K562 (cell line): ENCODE measurements at regions not wholly inside any gene's neighbourhood (a gene's known extent, or its start where the extent isn't known, plus 50 kb on each side); places are given as distances from the start of the nearest gene placed in this dataset.

Experiments
- ATAC-seq: fragments of 200-7000 bp; cut with Tn5 transposase; 3 replicates; pipeline ENCODE4 v1.9.1; 2020; ENCODE audit warnings: moderate library complexity
- BruUV-seq: library from RNA; stranded (reverse); fragments of 400-500 nt; replicated peaks from 2 replicates; lab custom pipeline; 2021; lab: Mats Ljungman, UMichigan
- CTCF ChIA-PET: fragments of 300-600 bp; formaldehyde crosslinking; extraction: SDS; loops from one replicate; lab custom pipeline; 2021; ENCODE audit warnings: low intra/inter-chr PET ratio; lab: Yijun Ruan, JAX
- POLR2A ChIA-PET: fragments of 300-600, 350-650 bp; sonication (Branson Sonifier 250); formaldehyde crosslinking; extraction: SDS; loops from one replicate; lab custom pipeline; 2021; ENCODE audit warnings: antibody characterized with exemption, inconsistent platforms; lab: Yijun Ruan, JAX
- DNase-seq, 4 experiments: peaks; one replicate each; pipeline versions ENCODE4 v3.0.0 to v3.0.0-alpha.2; 2011 to 2018; ENCODE audit warnings: low spot score in 3 of 4, mixed read lengths in 3 of 4; ENCODE audit errors: extremely low read depth in 1 of 4
- FAIRE-seq: peaks from 2 replicates; lab custom pipeline; 2011; peaks lifted over from hg19 to GRCh38; lab: Jason Lieb, UNC
- H2AFZ ChIP-seq: 2 replicates; pipeline ENCODE4 v1.6.0; 2011; ENCODE audit warnings: low read depth, low read length, control low read depth, inconsistent platforms
- H3K27ac ChIP-seq: fragments of 200-600 bp; 3 replicates; pipeline ENCODE4 v1.8.0; 2011; ENCODE audit warnings: low read depth, mild to moderate bottlenecking, control low read depth, inconsistent platforms, low read length, moderate library complexity, mixed read lengths; ENCODE audit errors: extremely low read depth
- H3K27me3 ChIP-seq, 2 experiments: fragments of 300-600 bp in 1 of 2; 2 replicates in 1 of 2; 3 replicates in 1 of 2; pipeline versions ENCODE4 v1.6.0 to v1.8.0; 2011; ENCODE audit warnings: inconsistent platforms in 2 of 2, low read length in 2 of 2, mild to moderate bottlenecking in 1 of 2, mixed read lengths in 1 of 2, moderate library complexity in 1 of 2; ENCODE audit not compliant: control insufficient read depth in 2 of 2, insufficient read depth in 2 of 2
- H3K36me3 ChIP-seq: fragments of 300-600 bp; 3 replicates; pipeline ENCODE4 v1.8.0; 2011; ENCODE audit warnings: mild to moderate bottlenecking, low read length, inconsistent platforms; ENCODE audit not compliant: control insufficient read depth, insufficient read depth
- H3K4me1 ChIP-seq, 2 experiments: fragments of 200-600 bp in 1 of 2; replicated peaks in 1 of 2; 2 replicates in 1 of 2; 3 replicates in 1 of 2; pipeline versions ENCODE4 v1.5.1 to v1.8.0; 2011; ENCODE audit warnings: inconsistent platforms in 2 of 2, low read length in 2 of 2, mild to moderate bottlenecking in 1 of 2, mixed read lengths in 1 of 2, moderate library complexity in 1 of 2; ENCODE audit not compliant: control insufficient read depth in 2 of 2, insufficient read depth in 2 of 2
- H3K4me2 ChIP-seq: 2 replicates; pipeline ENCODE4 v1.6.1; 2011; ENCODE audit warnings: low read length, control low read depth, inconsistent platforms, mixed read lengths; ENCODE audit not compliant: insufficient read depth
- H3K4me3 ChIP-seq: fragments of 200-600 bp; sonication (generic), shearing (Covaris generic); 2 replicates; pipeline ENCODE4 v1.5.1; 2016; ENCODE audit warnings: control low read depth, inconsistent platforms
- H3K79me2 ChIP-seq: fragments of 200-600 bp; 3 replicates; pipeline ENCODE4 v1.8.0; 2011; ENCODE audit warnings: low read length, inconsistent platforms; ENCODE audit not compliant: control insufficient read depth, insufficient read depth
- H3K9ac ChIP-seq, 2 experiments: 2 replicates each; pipeline versions ENCODE4 v1.6.0 to v1.6.1; 2011; ENCODE audit warnings: low read depth in 2 of 2, low read length in 2 of 2, control low read depth in 1 of 2, inconsistent platforms in 1 of 2, mild to moderate bottlenecking in 1 of 2, mixed read lengths in 1 of 2; ENCODE audit not compliant: insufficient read depth in 1 of 2
- H3K9me1 ChIP-seq: one replicate; pipeline ENCODE4 v1.6.0; 2011; ENCODE audit warnings: inconsistent platforms, mild to moderate bottlenecking, low read length, moderate library complexity; ENCODE audit not compliant: control insufficient read depth, insufficient read depth
- H3K9me3 ChIP-seq: replicated peaks from 2 replicates; pipeline ENCODE4 v1.5.1; 2011; ENCODE audit warnings: low read depth, low read length, inconsistent platforms; ENCODE audit not compliant: control insufficient read depth, insufficient read depth
- H4K20me1 ChIP-seq: replicated peaks from 2 replicates; pipeline ENCODE4 v1.6.1; 2011; ENCODE audit warnings: low read length, inconsistent platforms, mixed read lengths; ENCODE audit not compliant: control insufficient read depth, insufficient read depth
- CBX1 ChIP-seq: sonication (generic); IDR thresholded peaks from 2 replicates; pipeline ENCODE4 v1.6.1; 2016; ENCODE audit warnings: antibody characterized with exemption, low read depth, mild to moderate bottlenecking
- MBD1 ChIP-seq: fragments of 250-450 bp; sonication (Bioruptor Pico); IDR thresholded peaks from 2 replicates; pipeline ENCODE4 v1.8.0; 2022; ENCODE audit warnings: inconsistent platforms
- SMAD4 ChIP-seq: fragments of 250-450 bp; sonication (Bioruptor Pico); conservative IDR thresholded peaks from 2 replicates; pipeline ENCODE4 v1.8.0; 2021; ENCODE audit warnings: inconsistent platforms, mild to moderate bottlenecking, moderate library complexity
- SMARCA5 ChIP-seq: fragments of 450-650 bp; IDR thresholded peaks from 2 replicates; pipeline ENCODE4 v1.6.1; 2016
- TCF3 ChIP-seq: sonication (generic); formaldehyde crosslinking; IDR thresholded peaks from 2 replicates; pipeline ENCODE4 v1.4.0; 2020; ENCODE audit warnings: mild to moderate bottlenecking, missing genetic modification reagents
- TFAM ChIP-seq: fragments of 250-450 bp; sonication (Bioruptor Pico); conservative IDR thresholded peaks from 2 replicates; pipeline ENCODE4 v1.5.0; 2021; ENCODE audit warnings: mild to moderate bottlenecking, moderate library complexity
- ZNF133 ChIP-seq: fragments of 250-450 bp; sonication (Bioruptor Pico); IDR thresholded peaks from 2 replicates; pipeline ENCODE4 v1.4.0; 2020; ENCODE audit warnings: mild to moderate bottlenecking
- ZNF175 ChIP-seq: fragments of 200-800 bp; sonication (Bioruptor generic); IDR thresholded peaks from 2 replicates; pipeline ENCODE4 v1.6.1; 2016; ENCODE audit warnings: low read depth, mild to moderate bottlenecking, missing genetic modification characterization, missing compliant biosample characterization
- ZNF696 ChIP-seq: fragments of 250-450 bp; sonication (Bioruptor Pico); conservative IDR thresholded peaks from 2 replicates; pipeline ENCODE4 v1.4.0; 2020; ENCODE audit warnings: mild to moderate bottlenecking, moderate library complexity
- WGBS: fragments of 100-300 bp; shearing (Covaris generic); methylation state at CpG from one replicate; pipeline ENCODE4 v1.1.6; 2016; ENCODE audit warnings: low coverage, mixed read lengths; ENCODE audit not compliant: insufficient coverage; ENCODE audit errors: missing lambda C conversion rate; 5-methylcytosine and 5-hydroxymethylcytosine counted together
- in situ Hi-C: fragments of 300-500 bp; cut with MboI; formaldehyde crosslinking; loops from 4 replicates; pipeline ENCODE4 v1.15.0; 2018; ENCODE audit warnings: inconsistent platforms, mixed read lengths
- intact Hi-C: fragments of 100-400 bp; cut with micrococcal nuclease; formaldehyde crosslinking; loops from 2 replicates; pipeline ENCODE4 v1.14.2; 2022
- TF ChIP-seq, protein P1 (sequence below): sonication (generic); formaldehyde crosslinking; IDR thresholded peaks from 2 replicates; pipeline ENCODE4 v1.8.1; 2023; ENCODE audit warnings: mild to moderate bottlenecking, missing genetic modification reagents
- TF ChIP-seq, protein P2 (sequence below): IDR thresholded peaks from 3 replicates; pipeline ENCODE4 v1.6.1; 2011; ENCODE audit warnings: borderline replicate concordance, mild to moderate bottlenecking; ENCODE audit not compliant: insufficient read length, insufficient read depth

- no TSS peak for BruUV-seq
- ChIA-PET CTCF (no interaction called here), POLR2A (no interaction called here)
- Histone ChIP-seq H3K4me2 (no peak overlapping the region), H4K20me1 (no peaks in the 10 kb centered on the region), H3K79me2 (no peaks in the 10 kb centered on the region), H2AFZ (no peak overlapping the region), H3K9me3 (no peaks in the 10 kb centered on the region), H3K9ac (peak overlapping the region in 1 of 2 experiments; percentile 29; a peak in 1 of 4 replicates), H3K27ac (no peak overlapping the region), H3K27me3 (peaks cover 3 to 15% of the 10 kb centered on the region in 2 experiments; a peak in 2 of 5 replicates), H3K36me3 (no peaks in the 10 kb centered on the region), H3K4me3 (no peak overlapping the region), H3K4me1 (no peaks in the 10 kb centered on the region), H3K9me1 (no peaks in the 10 kb centered on the region)
- in situ Hi-C loops = no loop called here
- 3% methylated on average over 5 of the region's 5 CpGs for WGBS
- DNase-seq (no peak), FAIRE-seq (no peak), ATAC-seq (no peak)
- TF ChIP-seq SMAD4 (CRISPR knock-in tag) = no peak
- TF ChIP-seq TFAM (CRISPR knock-in tag) = no peak
- TF ChIP-seq MBD1 (CRISPR knock-in tag) = no peak
- intact Hi-C loops = no loop called here
These were observed 55.4 kb downstream of the POU3F3 start for GRCh38 chr2:104909317-104909716.

- in situ Hi-C loops = no loop called here
- no peaks in the 10 kb centered on the region for H4K20me1 ChIP-seq
- peaks cover 3 to 6% of the 10 kb centered on the region in 2 experiments; a peak in 1 of 5 replicates for H3K27me3 ChIP-seq
- H3K79me2 ChIP-seq = no peaks in the 10 kb centered on the region
- no peak overlapping the region for H2AFZ ChIP-seq
- no peak for DNase-seq
- WGBS = 5% methylated on average over 4 of the region's 6 CpGs
- TF ChIP-seq CBX1 (no peak), SMARCA5 (no peak), ZNF133 (CRISPR knock-in tag) (no peak), TCF3 (CRISPR knock-in tag) (no peak), ZNF696 (CRISPR knock-in tag) (no peak), ZNF175 (CRISPR knock-in tag) (no peak)
- TF ChIP-seq, protein P1, sequence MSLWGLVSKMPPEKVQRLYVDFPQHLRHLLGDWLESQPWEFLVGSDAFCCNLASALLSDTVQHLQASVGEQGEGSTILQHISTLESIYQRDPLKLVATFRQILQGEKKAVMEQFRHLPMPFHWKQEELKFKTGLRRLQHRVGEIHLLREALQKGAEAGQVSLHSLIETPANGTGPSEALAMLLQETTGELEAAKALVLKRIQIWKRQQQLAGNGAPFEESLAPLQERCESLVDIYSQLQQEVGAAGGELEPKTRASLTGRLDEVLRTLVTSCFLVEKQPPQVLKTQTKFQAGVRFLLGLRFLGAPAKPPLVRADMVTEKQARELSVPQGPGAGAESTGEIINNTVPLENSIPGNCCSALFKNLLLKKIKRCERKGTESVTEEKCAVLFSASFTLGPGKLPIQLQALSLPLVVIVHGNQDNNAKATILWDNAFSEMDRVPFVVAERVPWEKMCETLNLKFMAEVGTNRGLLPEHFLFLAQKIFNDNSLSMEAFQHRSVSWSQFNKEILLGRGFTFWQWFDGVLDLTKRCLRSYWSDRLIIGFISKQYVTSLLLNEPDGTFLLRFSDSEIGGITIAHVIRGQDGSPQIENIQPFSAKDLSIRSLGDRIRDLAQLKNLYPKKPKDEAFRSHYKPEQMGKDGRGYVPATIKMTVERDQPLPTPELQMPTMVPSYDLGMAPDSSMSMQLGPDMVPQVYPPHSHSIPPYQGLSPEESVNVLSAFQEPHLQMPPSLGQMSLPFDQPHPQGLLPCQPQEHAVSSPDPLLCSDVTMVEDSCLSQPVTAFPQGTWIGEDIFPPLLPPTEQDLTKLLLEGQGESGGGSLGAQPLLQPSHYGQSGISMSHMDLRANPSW (CRISPR knock-in tag) = no peak
- TF ChIP-seq, protein P2, sequence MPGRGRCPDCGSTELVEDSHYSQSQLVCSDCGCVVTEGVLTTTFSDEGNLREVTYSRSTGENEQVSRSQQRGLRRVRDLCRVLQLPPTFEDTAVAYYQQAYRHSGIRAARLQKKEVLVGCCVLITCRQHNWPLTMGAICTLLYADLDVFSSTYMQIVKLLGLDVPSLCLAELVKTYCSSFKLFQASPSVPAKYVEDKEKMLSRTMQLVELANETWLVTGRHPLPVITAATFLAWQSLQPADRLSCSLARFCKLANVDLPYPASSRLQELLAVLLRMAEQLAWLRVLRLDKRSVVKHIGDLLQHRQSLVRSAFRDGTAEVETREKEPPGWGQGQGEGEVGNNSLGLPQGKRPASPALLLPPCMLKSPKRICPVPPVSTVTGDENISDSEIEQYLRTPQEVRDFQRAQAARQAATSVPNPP = no peak
- intact Hi-C loops = no loop called here
- H3K36me3 ChIP-seq = no peaks in the 10 kb centered on the region
- no peak overlapping the region for H3K27ac ChIP-seq
- no peak overlapping the region for H3K9ac ChIP-seq
- no peak for FAIRE-seq
- no peaks in the 10 kb centered on the region for H3K9me3 ChIP-seq
- ATAC-seq = no peak
- H3K4me1 ChIP-seq = no peaks in the 10 kb centered on the region
- H3K4me3 ChIP-seq = no peak overlapping the region
- H3K9me1 ChIP-seq = no peaks in the 10 kb centered on the region
- ChIA-PET POLR2A (no interaction called here), CTCF (no interaction called here)
- no TSS peak for BruUV-seq
- no peak overlapping the region for H3K4me2 ChIP-seq
These were observed 60.6 kb downstream of the POU3F3 start for GRCh38 chr2:104914509-104914908.
